GM12872 (cell line): ENCODE measurements at regions not wholly inside any gene's neighbourhood (a gene's known extent, or its start where the extent isn't known, plus 50 kb on each side); places are given as distances from the start of the nearest gene placed in this dataset.

Experiments
- TF ChIP-seq, protein P1 (sequence below): IDR thresholded peaks from 3 replicates; pipeline ENCODE4 v1.5.1; 2011; ENCODE audit warnings: low read depth, mild to moderate bottlenecking, low read length, moderate library complexity; ENCODE audit not compliant: insufficient read depth

GRCh38 chr18:72091369-72091768, 452.8 kb downstream of the CBLN2 start:
- TF ChIP-seq, protein P1, sequence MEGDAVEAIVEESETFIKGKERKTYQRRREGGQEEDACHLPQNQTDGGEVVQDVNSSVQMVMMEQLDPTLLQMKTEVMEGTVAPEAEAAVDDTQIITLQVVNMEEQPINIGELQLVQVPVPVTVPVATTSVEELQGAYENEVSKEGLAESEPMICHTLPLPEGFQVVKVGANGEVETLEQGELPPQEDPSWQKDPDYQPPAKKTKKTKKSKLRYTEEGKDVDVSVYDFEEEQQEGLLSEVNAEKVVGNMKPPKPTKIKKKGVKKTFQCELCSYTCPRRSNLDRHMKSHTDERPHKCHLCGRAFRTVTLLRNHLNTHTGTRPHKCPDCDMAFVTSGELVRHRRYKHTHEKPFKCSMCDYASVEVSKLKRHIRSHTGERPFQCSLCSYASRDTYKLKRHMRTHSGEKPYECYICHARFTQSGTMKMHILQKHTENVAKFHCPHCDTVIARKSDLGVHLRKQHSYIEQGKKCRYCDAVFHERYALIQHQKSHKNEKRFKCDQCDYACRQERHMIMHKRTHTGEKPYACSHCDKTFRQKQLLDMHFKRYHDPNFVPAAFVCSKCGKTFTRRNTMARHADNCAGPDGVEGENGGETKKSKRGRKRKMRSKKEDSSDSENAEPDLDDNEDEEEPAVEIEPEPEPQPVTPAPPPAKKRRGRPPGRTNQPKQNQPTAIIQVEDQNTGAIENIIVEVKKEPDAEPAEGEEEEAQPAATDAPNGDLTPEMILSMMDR, result no peak

- TF ChIP-seq, protein P1, result no peak
Observed at GRCh38 chr18:72089432-72089831, 454.7 kb downstream of the CBLN2 start.

DNA sequence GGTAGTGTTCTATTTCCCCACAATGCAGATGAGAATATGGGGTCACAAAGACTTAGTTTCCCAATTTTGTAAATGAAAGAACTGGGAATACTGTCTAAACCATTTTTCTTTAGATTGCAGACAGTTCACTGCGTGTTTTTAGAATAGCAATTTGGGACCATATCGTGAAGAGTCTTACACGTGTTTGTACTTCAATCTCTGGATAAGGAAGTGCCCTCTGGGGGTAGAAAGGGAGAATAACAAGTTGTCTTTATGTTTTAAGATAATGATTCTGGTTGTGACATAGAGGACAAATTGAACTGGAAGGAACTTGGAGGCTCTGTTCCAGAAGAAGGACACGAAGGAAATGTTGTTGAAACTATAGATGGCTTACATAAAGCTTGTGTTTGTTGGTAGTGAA, 457.7 kb downstream of the CBLN2 start:
- TF ChIP-seq, protein P1, result peak; percentile 22; the same call in 1 of the 3 replicates

GRCh38 chr18:72075040-72075439, 469.1 kb downstream of the CBLN2 start:
- TF ChIP-seq, protein P1, result no peak

GRCh38 chr18:72063001-72063400, 481.1 kb downstream of the CBLN2 start:
- TF ChIP-seq, protein P1, result no peak

DNA sequence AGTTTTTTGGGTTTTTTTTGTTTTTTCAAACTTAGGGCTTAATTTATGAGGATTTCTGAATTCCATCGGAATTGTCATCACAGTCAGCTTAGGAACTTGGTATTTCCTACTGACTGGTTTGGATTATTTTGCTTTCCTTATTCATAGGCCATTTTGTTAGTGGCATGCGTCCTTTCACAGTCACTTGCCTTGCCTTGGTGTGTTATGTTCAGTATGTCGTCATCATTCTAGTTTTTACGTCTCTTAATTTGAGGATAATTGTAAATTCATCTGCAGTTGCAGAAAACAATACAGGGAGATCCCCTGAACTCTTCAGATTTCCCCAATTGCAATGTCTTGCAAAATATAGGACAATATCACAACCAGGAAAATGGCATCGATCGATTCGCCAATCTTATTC, 485.3 kb downstream of the CBLN2 start:
- TF ChIP-seq, protein P1, result no peak

- TF ChIP-seq, protein P1, result no peak
Observed at GRCh38 chr18:72056171-72056570, 488.0 kb downstream of the CBLN2 start.
